HuH-7 (cell line): ENCODE measurements at regions not wholly inside any gene's neighbourhood (a gene's known extent, or its start where the extent isn't known, plus 50 kb on each side); places are given as distances from the start of the nearest gene placed in this dataset.
"Not testable (repeated sequence)": the region's sequence is repeated elsewhere in the genome, so short reads cannot be mapped to it uniquely, and the experiment has no call there.

ENCODE experiments used
- DNase-seq: peaks from one replicate; pipeline ENCODE4 v3.0.0; 2011; ENCODE audit warnings: low spot score

DNA sequence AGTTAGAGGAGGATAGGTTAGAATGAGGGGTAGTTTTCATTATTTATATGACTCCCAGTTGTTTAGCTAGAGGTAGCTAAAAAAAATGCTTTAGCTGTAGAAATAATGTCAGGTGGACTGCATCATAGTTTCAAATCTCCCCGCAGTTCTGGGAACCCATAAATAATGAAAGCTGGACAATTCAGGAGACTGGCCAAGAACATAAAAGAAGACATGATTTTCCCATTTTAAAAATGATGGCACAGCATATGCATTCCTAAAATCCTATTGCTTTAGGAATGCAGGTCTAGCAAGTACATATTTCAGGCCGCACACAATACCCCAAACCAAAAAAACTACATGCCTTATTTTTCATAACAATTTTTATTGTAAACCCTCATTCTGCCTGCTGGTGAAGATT lies 143.3 kb downstream of the CTH start:
- no peak for DNase-seq

DNA sequence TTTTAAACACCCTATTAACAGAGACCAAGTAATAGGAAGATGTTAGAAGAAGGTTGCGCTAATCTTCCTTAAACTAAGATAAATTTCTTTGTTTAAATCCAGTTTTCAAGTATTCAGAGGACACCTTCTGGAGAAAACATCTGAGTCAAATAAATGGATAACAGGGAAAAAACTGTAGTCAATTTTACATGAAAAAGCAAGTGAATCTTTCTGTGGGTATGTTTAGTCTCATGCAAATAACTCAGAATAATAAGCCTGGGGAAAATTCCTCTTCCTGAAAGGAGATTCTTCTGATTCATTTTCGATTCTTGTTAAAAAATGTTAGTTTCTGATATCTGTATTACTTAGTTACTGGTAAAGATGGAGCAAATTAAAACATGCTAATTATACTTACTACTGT lies 145.5 kb downstream of the CTH start:
- DNase-seq: no peak

DNA sequence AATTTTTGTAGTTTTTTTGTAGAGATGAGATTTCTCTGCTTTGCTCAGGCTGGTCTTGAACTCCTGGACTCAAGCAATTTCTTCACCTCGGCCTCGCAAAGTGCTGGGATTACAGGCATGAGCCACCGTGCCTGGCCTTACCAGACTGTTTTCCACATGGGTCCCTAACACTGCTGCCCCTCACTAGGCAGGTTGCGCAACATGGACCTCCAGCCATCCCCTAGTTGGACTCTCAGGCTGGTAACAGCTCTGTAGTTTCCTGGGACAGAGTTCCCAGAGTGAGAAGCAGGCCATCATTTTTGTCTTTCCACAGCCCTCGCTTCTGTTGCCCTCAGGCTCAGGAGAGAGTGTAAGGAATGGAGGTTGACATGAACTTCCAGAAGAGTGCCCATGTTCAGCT lies 156.1 kb downstream of the CTH start:
- no peak for DNase-seq

DNA sequence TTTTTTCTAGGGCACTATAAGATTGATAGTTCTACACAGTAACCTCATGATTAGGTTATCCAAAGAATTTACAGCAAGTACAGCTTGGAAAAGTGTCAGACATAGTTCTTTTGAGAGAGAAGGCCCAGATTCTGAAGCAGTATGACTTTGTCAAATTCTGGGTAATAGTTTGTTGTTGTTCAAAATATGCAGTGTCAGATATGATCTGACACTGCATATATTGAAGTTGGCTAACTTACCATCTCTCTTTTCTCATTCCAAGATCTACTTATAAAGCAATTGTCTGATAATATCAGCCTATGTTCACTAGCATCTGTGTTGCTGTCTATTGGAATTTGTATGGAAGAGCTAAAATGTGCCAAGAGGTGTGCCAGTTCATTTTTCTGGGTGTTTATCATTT lies 160.1 kb downstream of the CTH start:
- DNase-seq: no peak

DNA sequence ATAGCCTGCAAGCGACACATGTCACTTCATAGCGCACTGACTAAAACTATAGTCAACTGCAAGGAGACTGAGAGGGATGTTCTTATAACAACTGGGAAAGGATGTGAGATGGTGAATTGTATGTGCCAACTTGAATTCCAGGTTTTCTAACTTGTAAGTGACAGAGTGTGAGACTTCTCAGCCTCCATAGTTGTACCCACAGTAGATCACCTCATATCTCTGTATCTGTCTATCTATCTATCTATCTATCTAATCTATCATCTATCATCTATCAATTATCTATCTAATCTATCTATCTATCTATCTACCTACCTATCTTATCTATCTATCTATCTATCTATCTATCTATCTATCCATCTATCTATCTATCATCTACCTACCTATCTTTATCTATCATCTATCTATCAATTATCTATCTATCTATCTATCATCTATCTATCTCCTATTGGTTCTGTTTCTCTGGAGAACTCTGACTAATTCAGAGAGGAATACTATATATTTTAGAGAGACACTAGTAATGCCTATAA lies 162.3 kb downstream of the CTH start:
- no peak for DNase-seq

DNA sequence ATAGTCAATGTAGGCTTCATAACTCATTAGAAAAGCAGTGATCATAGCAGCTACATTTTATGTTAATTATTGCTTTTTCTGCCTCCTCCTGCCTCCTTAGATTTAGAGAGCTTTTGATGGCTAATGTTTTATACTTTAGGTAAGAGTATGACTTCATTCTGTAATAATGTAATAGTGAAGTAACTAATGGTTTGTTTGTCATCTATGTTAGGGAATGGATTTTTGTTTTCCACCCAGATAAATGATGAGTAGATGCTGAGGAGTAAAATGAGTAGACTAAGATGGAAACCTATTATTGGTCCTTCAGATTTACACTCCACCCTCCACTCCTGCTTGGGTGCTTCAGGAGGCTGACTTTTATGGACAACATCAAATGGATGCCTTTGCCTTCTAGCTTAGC lies 170.6 kb downstream of the CTH start:
- no peak for DNase-seq

DNA sequence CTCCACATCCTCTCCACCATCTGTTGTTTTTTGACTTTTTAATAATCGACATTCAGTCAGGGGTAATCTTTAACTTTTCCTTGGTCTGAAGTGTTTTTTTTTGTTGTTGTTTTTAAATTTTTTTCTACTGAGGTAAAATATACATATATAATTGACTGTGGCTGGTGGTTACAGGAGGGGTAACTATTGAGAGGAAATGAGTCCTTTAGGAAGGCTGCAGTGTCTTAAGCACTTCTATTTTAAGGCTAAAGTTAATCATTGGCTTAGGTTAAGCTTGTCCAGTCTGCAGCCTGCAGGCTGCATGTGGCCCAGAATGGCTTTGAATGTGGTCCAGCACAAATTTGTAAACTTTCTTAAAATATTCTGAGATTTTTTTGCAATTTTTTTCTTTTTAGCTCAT lies 172.5 kb downstream of the CTH start:
- DNase-seq: no peak

DNA sequence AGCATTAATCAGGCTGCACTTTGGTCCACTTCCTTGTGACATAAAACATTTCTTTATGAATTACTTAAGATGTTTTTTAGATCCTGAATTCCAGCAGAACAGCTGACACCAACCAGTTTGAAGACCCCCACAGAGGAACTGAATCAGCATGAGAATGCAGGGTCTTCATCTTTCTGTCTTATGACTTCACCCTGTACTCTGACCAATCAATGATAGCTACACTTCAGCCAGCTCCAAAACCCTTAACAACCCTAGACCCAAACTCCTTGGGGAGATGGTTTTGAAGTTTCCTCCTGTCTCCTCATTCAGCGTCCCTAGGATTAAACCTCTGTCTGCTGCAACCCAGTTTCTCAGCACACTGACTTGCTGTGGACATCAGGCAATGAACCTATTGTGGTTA lies 175.0 kb downstream of the CTH start:
- no peak for DNase-seq

DNA sequence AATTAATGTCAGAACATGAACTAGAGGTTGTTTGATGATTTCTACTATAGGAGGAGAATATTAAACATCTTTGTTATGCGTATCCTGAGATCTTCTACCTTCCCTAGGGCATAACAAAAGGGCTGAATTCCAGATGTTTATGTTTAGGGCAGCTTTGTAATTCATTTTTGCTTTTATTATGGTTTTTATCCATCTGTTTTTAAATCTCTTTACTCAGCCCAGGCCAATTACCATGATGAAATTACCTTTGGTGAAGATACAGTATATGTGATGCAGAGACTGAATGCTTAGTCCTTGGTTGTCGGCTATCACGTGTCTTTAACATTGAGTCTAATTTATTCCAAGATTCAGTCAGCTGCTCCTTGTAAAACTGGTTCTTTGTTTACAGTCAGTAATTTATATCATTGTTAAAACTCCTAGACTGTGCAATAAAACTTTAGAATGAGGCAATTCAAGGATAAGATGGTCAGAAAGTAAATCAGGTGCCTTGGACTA lies 176.9 kb downstream of the CTH start:
- DNase-seq: no peak

DNA sequence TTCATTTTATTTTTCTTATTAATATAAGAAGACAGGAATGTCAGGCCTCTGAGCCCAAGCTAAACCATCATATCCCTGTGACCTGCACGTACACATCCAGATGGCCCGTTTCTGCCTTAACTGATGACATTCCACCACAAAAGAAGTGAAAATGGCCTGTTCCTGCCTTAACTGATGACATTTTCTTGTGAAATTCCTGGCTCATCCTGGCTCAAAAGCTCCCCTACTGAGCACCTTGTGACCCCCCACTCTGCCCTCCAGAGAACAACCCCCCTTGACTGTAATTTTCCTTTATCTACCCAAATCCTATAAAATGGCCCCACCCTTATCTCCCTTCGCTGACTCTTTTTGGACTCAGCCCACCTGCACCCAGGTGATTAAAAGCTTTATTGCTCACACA lies 182.5 kb downstream of the CTH start:
- DNase-seq: not testable (repeated sequence)

DNA sequence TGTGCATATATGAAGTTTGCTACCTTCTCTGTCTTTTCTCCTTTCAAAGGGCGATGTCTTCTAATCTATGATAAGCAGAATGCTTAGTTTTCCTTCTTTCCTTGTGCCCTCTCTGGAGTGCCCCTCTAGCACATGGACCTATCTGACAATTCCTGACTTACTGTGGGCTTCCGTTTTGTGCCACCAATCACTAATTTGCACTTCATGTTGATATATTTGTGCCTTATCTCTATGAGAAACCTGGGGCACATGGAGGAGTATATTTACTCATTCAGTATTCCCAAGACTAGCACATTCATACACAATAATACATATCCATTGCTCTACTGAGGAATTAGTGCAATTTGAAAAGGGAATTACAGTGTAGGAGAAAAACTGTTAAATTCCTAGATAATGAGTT lies 197.7 kb downstream of the CTH start:
- no peak for DNase-seq

DNA sequence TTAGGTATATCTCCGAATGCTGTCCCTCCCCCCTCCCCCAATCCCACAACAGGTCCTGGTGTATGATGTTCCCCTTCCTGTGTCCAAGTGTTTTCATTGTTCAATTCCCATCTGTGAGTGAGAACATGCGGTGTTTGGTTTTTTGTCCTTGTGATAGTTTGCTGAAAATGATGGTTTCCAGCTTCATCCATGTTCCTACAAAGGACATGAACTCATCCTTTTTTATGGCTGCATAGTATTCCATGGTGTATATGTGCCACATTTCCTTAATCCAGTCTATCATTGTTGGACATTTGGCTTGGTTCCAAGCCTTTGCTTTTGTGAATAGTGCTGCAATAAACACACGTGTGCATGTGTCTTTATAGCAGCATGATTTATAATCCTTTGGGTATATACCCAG lies 199.1 kb downstream of the CTH start:
- DNase-seq: not testable (repeated sequence)

DNA sequence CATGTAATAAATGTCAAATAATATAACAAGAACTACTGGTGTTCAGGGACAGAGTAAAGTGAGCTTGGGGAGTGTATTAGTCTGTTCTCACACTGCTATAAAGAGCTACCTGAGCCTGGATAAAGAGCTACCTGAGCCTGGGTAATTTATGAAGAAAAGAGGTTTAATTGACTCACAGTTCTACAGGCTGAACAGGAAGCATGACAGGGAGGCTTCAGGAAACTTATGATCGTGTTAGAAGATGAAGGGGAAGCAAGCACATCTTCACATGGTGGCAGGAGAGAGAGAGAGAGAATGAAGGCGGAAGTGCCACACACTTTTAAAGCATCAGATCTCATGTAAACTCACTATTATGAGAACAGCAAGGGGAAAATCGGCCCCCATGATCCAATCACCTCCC lies 205.9 kb downstream of the CTH start:
- DNase-seq: no peak

DNA sequence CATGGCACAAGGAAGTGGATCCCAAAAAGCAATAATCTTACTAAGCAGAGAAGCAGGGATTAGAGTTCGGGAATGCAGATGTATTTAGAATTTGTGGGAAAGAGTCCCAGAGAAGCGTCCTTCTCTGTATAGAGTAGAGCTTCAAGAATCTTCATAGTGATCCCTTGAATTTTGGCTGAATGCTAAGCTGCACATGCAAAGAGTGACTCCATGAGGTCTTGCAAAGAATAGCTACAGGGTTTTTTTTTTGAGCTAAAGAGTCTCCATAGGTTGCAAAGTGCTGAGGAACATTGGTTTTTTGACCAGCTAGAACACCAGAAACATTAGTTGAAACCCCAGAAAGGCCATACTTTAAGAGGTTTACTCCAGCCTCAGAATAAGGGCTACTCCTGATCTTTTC lies 206.7 kb downstream of the CTH start:
- DNase-seq: no peak

DNA sequence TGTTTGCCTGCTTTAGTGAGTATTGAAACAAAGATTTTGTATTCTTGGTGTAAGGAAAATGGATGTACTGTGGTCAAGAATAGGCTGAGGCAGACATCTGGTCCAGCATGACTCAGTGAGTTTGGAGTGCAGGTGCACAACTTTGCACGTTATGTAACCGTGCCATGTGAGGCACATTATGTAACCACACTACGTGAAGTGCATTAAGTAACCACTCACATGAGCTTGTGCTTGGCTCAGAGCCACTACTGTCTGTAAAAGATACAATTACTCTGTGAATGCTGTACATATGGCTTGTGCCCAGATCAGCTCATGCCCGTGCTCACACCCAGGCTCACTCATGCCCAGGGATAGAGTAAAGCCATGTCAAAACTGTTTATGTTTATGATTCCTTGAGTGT lies 216.8 kb downstream of the CTH start:
- no peak for DNase-seq

DNA sequence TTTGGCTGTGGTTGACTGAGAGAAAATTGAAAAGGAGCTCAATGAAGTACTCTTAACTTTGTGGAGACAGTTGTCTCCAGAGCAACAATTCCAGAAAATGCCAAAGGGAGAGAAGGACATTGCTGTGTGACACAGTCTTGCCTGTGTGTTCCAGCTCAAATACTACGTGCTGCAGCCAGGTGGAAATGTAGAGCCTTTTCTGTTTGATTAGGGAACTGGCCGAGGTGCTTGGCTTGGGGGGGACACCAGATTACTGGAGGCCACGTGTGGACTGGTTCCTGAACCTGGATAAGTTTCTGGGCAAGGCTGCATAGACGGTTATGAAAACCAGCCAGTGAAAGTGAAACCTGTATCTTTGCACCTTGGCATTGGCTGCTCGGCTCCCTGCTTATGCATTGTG lies 217.9 kb downstream of the CTH start:
- no peak for DNase-seq

DNA sequence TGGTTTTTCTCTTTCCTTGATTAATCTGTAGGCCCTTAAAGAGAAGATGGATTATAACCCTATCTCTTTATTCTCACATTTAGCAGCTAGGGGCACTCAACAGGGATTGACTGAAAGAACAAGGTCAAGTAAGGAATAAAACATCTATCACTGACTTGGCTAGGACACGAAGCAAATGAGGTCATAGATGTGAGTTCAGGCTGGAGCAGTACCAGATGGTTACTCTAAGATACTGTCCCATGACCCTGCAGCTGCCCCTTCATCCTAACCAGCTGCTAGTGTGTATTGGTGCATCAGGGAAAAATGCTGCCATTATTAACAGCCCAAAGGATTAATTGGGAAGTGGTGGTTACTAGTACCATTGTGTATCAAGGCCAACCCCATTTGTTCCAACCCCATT lies 221.9 kb downstream of the CTH start:
- DNase-seq: no peak

DNA sequence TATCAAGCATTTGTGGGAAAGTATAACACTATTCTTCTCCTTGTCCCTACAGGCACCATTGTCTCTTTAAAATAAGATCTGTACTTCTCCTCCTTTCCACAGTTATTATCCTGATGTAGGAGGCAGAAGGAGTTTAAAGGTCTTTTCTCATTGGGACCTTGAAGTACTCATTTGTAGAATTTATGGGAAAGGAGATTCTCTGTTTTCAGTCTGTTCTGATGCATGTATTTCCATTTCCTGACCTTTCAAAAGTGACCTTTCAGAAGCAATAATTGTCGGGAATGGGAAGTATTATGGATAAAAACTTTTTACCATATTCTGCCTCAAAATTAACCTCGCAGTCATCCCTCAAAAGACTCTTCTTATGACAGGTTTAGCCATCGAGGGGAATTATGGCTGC lies 224.8 kb downstream of the CTH start:
- no peak for DNase-seq

DNA sequence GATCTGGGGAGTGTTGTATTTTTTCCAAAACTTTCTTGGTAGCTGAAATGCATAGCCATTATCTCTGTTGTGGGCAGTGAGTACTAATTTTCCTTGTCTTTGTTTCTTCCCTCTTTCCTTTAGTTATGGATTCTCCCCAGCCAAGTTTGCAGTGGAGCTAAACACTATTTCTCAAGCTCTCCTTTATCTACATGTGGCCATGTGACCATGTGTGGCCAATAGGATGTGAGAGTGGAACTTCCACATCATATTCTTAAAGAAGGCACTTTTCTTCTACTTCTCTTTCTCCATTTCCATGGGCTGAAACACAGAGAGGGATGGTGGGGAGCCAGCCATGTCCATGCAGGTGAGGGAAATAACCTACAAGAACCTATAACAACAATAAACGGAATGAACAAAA lies 230.8 kb downstream of the CTH start:
- DNase-seq: no peak

DNA sequence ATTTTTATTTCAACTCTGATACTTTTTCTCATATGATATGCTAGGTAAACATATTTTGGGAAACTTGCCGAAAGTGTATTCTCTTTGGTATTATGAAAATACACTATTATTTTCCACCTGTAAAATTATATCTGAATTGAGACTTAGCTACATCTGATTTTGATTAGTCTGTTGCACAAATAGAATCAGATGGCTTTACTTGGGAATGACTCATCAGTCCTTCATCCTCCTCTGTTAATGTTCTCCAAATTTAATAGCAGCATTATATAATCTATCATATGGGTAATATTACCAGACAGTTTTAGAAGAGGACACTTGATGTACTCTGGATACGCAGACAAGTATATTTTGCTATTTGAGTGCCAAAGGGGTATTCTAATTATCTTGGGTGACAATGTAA lies 245.3 kb downstream of the CTH start:
- DNase-seq: no peak

DNA sequence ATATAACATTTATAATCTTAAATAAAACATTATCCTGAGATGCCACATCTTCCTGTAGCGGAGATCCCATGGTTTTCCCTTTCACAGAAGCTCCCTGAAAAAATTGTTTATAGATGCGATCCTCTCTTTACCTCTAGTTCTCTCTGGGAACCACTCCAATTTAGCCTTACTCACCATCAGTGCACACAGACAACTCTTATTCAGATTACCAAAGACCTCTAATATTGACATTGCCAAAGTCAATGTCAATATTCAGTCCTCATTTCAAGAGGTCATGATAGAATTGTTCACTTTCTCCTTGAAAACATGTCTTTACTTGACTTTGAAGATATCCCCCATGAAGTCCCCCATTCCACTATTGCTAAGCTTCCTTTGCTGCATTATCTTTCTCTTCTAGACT lies 248.8 kb downstream of the CTH start:
- no peak for DNase-seq

DNA sequence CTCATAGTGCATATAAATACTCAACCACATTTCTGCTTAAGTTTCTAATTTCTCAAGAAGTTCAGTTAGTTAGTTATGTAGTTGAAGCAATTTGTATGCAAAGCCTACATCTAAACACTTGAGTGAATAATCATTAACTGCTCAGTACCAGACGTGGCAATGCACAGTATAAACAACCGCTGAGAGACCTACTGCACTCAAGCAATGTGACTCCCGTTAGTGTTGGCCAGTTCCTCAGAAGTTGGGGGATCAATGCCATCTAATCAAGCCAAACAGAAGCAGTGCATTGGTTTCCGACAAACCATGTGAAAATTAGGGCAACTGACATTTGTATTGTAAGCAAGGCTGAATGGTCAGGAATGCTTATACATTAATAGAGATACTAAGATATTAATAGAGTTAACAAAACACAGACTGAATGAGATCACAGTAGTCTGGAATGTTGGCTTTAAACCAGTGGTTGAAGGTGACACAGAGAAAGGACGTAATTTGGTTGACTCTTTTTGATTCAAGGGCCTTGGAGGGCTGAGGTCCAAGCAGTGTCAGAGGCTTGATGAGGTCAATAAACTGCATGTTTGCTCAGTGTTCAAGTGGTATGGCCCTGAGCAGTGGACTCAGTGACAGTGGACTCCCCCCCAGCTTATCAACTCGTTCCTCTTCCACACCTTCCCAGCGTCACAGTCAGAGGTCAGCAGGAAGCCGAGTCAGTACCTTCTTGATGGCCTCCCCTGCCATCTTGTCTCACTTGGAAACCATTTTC lies 255.5 kb downstream of the CTH start:
- no peak for DNase-seq

DNA sequence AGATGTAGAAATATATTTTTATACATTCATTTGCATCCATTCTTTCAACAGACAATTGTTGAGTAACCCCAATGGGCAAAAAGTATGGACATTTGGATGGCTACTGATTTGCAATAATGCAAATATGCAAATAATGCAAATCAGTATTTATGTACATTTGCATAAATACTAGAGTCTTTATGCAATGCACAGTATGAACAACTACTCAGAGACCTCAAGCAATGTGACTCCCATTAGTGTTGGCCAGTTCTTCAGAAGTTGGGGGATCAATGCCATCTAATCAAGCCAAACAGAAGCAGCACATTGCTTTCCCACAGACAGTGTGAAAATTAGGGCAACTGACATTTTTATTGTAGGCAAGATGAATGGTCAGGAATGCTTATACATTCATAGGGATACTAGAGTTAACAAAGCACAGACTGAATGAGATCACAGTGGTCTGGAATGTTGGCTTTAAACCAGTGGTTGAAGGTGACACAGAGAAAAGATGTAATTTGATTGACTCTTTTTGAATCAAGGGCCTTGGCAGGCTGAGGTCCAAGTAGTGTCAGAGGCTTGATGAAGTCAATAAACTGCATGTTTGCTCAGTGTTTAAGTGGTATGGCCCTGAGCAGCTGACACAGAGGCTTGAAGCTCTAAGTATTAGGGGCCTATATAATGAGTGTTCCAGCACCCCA lies 256.6 kb downstream of the CTH start:
- DNase-seq: no peak

DNA sequence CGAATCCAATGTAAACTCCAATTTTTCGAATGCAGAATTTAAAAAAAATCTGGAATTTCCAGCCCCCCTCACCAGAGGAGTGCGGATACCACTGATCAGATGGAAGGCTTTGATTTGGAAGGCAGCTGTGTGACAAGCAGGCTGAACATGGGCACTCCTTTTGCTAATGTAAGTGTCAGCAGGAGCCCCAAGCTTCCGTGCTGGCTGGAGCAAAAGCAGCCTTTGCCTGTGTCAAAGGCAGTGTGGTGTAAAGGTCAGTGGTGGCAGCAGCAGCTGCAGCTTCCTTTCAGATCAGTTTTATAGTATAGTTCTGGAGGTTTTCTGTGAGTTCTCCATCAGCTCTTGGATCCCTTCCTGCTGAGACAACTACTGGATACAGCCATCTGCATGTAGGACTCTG lies 259.9 kb downstream of the CTH start:
- no peak for DNase-seq
